WTC11 (cell line): ENCODE measurements at regions not wholly inside any gene's neighbourhood (a gene's known extent, or its start where the extent isn't known, plus 50 kb on each side); places are given as distances from the start of the nearest gene placed in this dataset.

Source experiments
- ATF1 ChIP-seq: sonication (generic); formaldehyde crosslinking; IDR thresholded peaks from 2 replicates; pipeline ENCODE4 v1.8.1; 2023; ENCODE audit warnings: mild to moderate bottlenecking, moderate library complexity, missing genetic modification reagents
- ESRRA ChIP-seq: sonication (generic); formaldehyde crosslinking; IDR thresholded peaks from 2 replicates; pipeline ENCODE4 v1.8.1; 2022; ENCODE audit warnings: mild to moderate bottlenecking, missing genetic modification reagents, borderline replicate concordance
- TF ChIP-seq, protein P1 (sequence below): fragments of 200-600 bp; IDR thresholded peaks from 2 replicates; pipeline ENCODE4 v1.8.0; 2022; ENCODE audit warnings: antibody characterized with exemption

DNA sequence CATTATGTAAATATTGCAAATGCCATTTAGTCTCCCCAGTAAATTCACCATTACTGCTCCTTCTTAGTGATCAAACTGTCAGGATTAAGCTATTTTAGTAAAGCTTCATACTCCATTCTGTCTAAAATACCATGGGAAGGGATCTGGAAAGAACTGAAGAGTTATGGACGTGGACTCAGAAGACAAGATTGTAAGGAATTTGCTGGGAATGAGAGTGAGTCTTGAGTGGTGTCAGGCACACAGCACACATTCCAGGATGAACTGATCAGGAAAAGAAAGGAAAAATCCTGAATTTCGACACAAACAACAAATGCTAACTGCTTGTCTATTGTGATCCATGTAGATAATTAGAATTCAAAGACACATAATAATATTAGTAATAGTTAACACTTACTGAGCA is 311.0 kb downstream of the CENPC start:
- TF ChIP-seq, protein P1, sequence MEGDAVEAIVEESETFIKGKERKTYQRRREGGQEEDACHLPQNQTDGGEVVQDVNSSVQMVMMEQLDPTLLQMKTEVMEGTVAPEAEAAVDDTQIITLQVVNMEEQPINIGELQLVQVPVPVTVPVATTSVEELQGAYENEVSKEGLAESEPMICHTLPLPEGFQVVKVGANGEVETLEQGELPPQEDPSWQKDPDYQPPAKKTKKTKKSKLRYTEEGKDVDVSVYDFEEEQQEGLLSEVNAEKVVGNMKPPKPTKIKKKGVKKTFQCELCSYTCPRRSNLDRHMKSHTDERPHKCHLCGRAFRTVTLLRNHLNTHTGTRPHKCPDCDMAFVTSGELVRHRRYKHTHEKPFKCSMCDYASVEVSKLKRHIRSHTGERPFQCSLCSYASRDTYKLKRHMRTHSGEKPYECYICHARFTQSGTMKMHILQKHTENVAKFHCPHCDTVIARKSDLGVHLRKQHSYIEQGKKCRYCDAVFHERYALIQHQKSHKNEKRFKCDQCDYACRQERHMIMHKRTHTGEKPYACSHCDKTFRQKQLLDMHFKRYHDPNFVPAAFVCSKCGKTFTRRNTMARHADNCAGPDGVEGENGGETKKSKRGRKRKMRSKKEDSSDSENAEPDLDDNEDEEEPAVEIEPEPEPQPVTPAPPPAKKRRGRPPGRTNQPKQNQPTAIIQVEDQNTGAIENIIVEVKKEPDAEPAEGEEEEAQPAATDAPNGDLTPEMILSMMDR, result no peak
- TF ChIP-seq ATF1, result no peak
- TF ChIP-seq ESRRA, result no peak
